ENCODE measurements at regions not wholly inside any gene's neighbourhood (a gene's known extent, or its start where the extent isn't known, plus 50 kb on each side); places are given as distances from the start of the nearest gene placed in this dataset.

- TF ChIP-seq ZNF274 (IDR thresholded peaks at IDR 0.05; ENCODE audit: low read depth, low read length): no peak
- no peak overlapping the region for H3K4me3 ChIP-seq (ENCODE audit: low read length)
Measured at GRCh38 chr6:166228839-166229528, 61.3 kb upstream of the TBXT start.

GRCh38 chr6:166228425-166228824 is 60.8 kb upstream of the TBXT start:
- H3K4me3 ChIP-seq (ENCODE audit: low read length): no peak overlapping the region
- TF ChIP-seq ZNF274 (IDR thresholded peaks at IDR 0.05; ENCODE audit: low read depth, low read length): no peak

GRCh38 chr6:166223079-166223478 is 55.4 kb upstream of the TBXT start:
- no peak for TF ChIP-seq ZNF274 (IDR thresholded peaks at IDR 0.05; ENCODE audit: low read depth, low read length)
- no peak overlapping the region for H3K4me3 ChIP-seq (ENCODE audit: low read length)

GRCh38 chr6:166222631-166223030 is 55.0 kb upstream of the TBXT start:
- H3K4me3 ChIP-seq (ENCODE audit: low read length): no peak overlapping the region
- no peak for TF ChIP-seq ZNF274 (IDR thresholded peaks at IDR 0.05; ENCODE audit: low read depth, low read length)

- TF ChIP-seq ZNF274 (IDR thresholded peaks at IDR 0.05; ENCODE audit: low read depth, low read length): no peak
- no peak overlapping the region for H3K4me3 ChIP-seq (ENCODE audit: low read length)
Measured at GRCh38 chr6:166221636-166222035, 54.0 kb upstream of the TBXT start.

- no peak for TF ChIP-seq ZNF274 (IDR thresholded peaks at IDR 0.05; ENCODE audit: low read depth, low read length)
- H3K4me3 ChIP-seq (ENCODE audit: low read length): no peak overlapping the region
Measured at GRCh38 chr6:166221040-166221439, 53.4 kb upstream of the TBXT start.

All from GM08714 (cell line).